Sigmoid colon (tissue), 4 donors: ENCODE measurements at regions not wholly inside any gene's neighbourhood (a gene's known extent, or its start where the extent isn't known, plus 50 kb on each side); places are given as distances from the start of the nearest gene placed in this dataset.

ENCODE experiments used
- EP300 ChIP-seq, 4 donors: sonication (generic); formaldehyde crosslinking; IDR thresholded peaks; one replicate each; pipeline ENCODE4 v1.6.1; 2017; ENCODE audit warnings: antibody characterized with exemption in 4 of 4
- POLR2A ChIP-seq, 2 donors: fragments of 450-650 bp; IDR thresholded peaks; one replicate each; pipeline ENCODE4 v1.6.1; 2016; ENCODE audit warnings: antibody characterized with exemption in 2 of 2, mild to moderate bottlenecking in 2 of 2, moderate library complexity in 2 of 2
- POLR2AphosphoS5 ChIP-seq, 4 donors: sonication (generic); formaldehyde crosslinking; IDR thresholded peaks; one replicate each; pipeline ENCODE4 v1.6.1; 2017; ENCODE audit warnings: antibody characterized with exemption in 4 of 4
- TF ChIP-seq, protein P1 (sequence below), 4 experiments: fragments of 450-650 bp in 3 of 4; fragments of 200-600 bp in 1 of 4; IDR thresholded peaks; one replicate each; pipeline ENCODE4 v1.5.1; 2016 to 2019; ENCODE audit warnings: antibody characterized with exemption in 4 of 4, mild to moderate bottlenecking in 3 of 4, moderate library complexity in 2 of 4

DNA sequence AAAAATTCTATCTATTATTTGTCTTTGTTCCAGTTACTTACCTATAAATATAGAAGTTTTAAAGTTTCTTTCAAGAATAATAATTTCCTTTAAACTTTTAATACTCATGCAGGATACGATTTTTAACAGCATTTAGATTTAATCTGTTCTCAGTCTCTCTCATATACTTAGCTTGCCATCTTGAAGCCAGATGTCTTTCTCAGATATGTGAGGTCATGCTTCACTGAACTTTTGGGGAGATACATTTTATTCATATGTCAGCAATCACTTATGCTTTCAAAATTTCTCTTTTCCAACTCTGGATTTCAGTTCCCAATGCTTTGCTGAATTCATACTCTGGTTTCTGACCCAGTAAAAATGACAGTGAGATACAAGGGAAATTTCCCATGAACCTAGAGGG is 66.5 kb upstream of the CCDC178 start:
- TF ChIP-seq, protein P1, sequence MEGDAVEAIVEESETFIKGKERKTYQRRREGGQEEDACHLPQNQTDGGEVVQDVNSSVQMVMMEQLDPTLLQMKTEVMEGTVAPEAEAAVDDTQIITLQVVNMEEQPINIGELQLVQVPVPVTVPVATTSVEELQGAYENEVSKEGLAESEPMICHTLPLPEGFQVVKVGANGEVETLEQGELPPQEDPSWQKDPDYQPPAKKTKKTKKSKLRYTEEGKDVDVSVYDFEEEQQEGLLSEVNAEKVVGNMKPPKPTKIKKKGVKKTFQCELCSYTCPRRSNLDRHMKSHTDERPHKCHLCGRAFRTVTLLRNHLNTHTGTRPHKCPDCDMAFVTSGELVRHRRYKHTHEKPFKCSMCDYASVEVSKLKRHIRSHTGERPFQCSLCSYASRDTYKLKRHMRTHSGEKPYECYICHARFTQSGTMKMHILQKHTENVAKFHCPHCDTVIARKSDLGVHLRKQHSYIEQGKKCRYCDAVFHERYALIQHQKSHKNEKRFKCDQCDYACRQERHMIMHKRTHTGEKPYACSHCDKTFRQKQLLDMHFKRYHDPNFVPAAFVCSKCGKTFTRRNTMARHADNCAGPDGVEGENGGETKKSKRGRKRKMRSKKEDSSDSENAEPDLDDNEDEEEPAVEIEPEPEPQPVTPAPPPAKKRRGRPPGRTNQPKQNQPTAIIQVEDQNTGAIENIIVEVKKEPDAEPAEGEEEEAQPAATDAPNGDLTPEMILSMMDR (IDR thresholded peaks at IDR 0.05): no peak
- TF ChIP-seq POLR2AphosphoS5 (IDR thresholded peaks at IDR 0.05) (no peak), POLR2A (IDR thresholded peaks at IDR 0.05) (no peak), EP300 (IDR thresholded peaks at IDR 0.05) (no peak)
